A549 (cell line): ENCODE measurements at regions not wholly inside any gene's neighbourhood (a gene's known extent, or its start where the extent isn't known, plus 50 kb on each side); places are given as distances from the start of the nearest gene placed in this dataset.

ENCODE experiments used
- ATAC-seq, 2 experiments: fragments of 200-7000 bp in 1 of 2; fragments of >200 bp in 1 of 2; cut with Nextera tagmentation in 1 of 2; cut with Tn5 transposase in 1 of 2; 3 replicates each; pipeline versions ENCODE4 v1.8.0 to v1.9.1; 2018 to 2020; ENCODE audit warnings: mild to moderate bottlenecking in 1 of 2, moderate library complexity in 1 of 2
- CTCF ChIA-PET: fragments of 300-600 bp; sonication (Branson Sonifier 250); formaldehyde crosslinking; extraction: SDS; loops from one replicate; lab custom pipeline; 2021; ENCODE audit warnings: antibody characterized with exemption, inconsistent platforms; lab: Yijun Ruan, JAX
- POLR2A ChIA-PET: fragments of 350-600 bp; formaldehyde crosslinking; extraction: SDS; loops from one replicate; lab custom pipeline; 2021; ENCODE audit warnings: antibody characterized with exemption, inconsistent platforms; lab: Yijun Ruan, JAX
- DNase-seq, 2 experiments: peaks; one replicate each; pipeline versions ENCODE4 v3.0.0 to v3.0.0-alpha.2; 2011 to 2016; ENCODE audit warnings: low read depth in 1 of 2, low spot score in 1 of 2
- FAIRE-seq: peaks from 2 replicates; lab custom pipeline; 2011; peaks lifted over from hg19 to GRCh38; lab: Jason Lieb, UNC
- H3K27ac ChIP-seq, 2 experiments: fragments of >200 bp; sonication (Bioruptor Twin); formaldehyde crosslinking; 3 replicates each; pipeline ENCODE4 v1.5.1; 2016 to 2017
- H3K4me1 ChIP-seq: fragments of >200 bp; sonication (Bioruptor Twin); formaldehyde crosslinking; 3 replicates; pipeline ENCODE4 v1.6.1; 2016
- H3K4me2 ChIP-seq: fragments of >200 bp; sonication (Bioruptor Twin); formaldehyde crosslinking; 3 replicates; pipeline ENCODE4 v1.6.1; 2016
- H3K4me3 ChIP-seq: fragments of >200 bp; sonication (Bioruptor Twin); formaldehyde crosslinking; 3 replicates; pipeline ENCODE4 v1.5.1; 2016
- H3K9me3 ChIP-seq: fragments of >200 bp; sonication (Bioruptor Twin); formaldehyde crosslinking; 3 replicates; pipeline ENCODE4 v1.6.1; 2016
- CHD2 ChIP-seq: fragments of 150-350 bp; IDR thresholded peaks from 2 replicates; pipeline ENCODE4 v1.6.1; 2014; ENCODE audit warnings: low read length; ENCODE audit not compliant: partially characterized antibody
- CHD4 ChIP-seq: fragments of 200-600 bp; sonication (generic); IDR thresholded peaks from 2 replicates; pipeline ENCODE4 v1.6.1; 2016; ENCODE audit warnings: antibody characterized with exemption, mild to moderate bottlenecking, borderline replicate concordance
- CTCF ChIP-seq: fragments of >200 bp; sonication (Bioruptor Twin); formaldehyde crosslinking; IDR thresholded peaks from 3 replicates; pipeline ENCODE4 v1.5.1; 2016
- E2F6 ChIP-seq: IDR thresholded peaks from 2 replicates; pipeline ENCODE4 v1.6.1; 2012; ENCODE audit warnings: low read depth, borderline replicate concordance
- EP300 ChIP-seq, 2 experiments: fragments of >200 bp; sonication (Bioruptor Twin); formaldehyde crosslinking; IDR thresholded peaks; 2 replicates in 1 of 2; 3 replicates in 1 of 2; pipeline ENCODE4 v1.6.1; 2016 to 2017
- ESRRA ChIP-seq: fragments of 150-350 bp; IDR thresholded peaks from 2 replicates; pipeline ENCODE4 v1.6.1; 2014; ENCODE audit warnings: mild to moderate bottlenecking, low read length, borderline replicate concordance
- FOSL2 ChIP-seq, 2 experiments: fragments of 450-650 bp in 1 of 2; fragments of >200 bp in 1 of 2; sonication (Bioruptor Twin) in 1 of 2; formaldehyde crosslinking; IDR thresholded peaks; 2 replicates each; pipeline versions ENCODE4 v1.5.0 to v1.6.1; 2016 to 2020; ENCODE audit warnings: mild to moderate bottlenecking in 1 of 2, moderate library complexity in 1 of 2
- HDAC2 ChIP-seq: fragments of 200-600 bp; sonication (generic); IDR thresholded peaks from 2 replicates; pipeline ENCODE4 v1.6.1; 2016
- HES2 ChIP-seq: fragments of >200 bp; sonication (Bioruptor Twin); formaldehyde crosslinking; IDR thresholded peaks from 2 replicates; pipeline ENCODE4 v1.6.1; 2016
- HMGXB4 ChIP-seq: fragments of 250-450 bp; sonication (Bioruptor Pico); IDR thresholded peaks from 2 replicates; pipeline ENCODE4 v1.5.0; 2021; ENCODE audit warnings: mild to moderate bottlenecking, moderate library complexity, borderline replicate concordance
- KDM1A ChIP-seq: fragments of 200-600 bp; sonication (generic); IDR thresholded peaks from 2 replicates; pipeline ENCODE4 v1.6.1; 2016; ENCODE audit warnings: low read depth, mild to moderate bottlenecking
- KDM5A ChIP-seq: fragments of 200-600 bp; sonication (generic); IDR thresholded peaks from 2 replicates; pipeline ENCODE4 v1.6.1; 2016; ENCODE audit warnings: antibody characterized with exemption, mild to moderate bottlenecking
- MAFK ChIP-seq: fragments of 450-650 bp; IDR thresholded peaks from 2 replicates; pipeline ENCODE4 v1.6.1; 2014; ENCODE audit not compliant: partially characterized antibody
- MAX ChIP-seq: IDR thresholded peaks from 2 replicates; pipeline ENCODE4 v1.6.1; 2012
- MAZ ChIP-seq: fragments of 150-350 bp; IDR thresholded peaks from 2 replicates; pipeline ENCODE4 v1.6.1; 2014; ENCODE audit warnings: antibody characterized with exemption, low read depth, low read length, borderline replicate concordance
- MYC ChIP-seq: IDR thresholded peaks from 2 replicates; pipeline ENCODE4 v1.6.1; 2012; ENCODE audit warnings: mild to moderate bottlenecking, inconsistent platforms, low read length, improper control_type of control experiment, borderline replicate concordance
- NPAS2 ChIP-seq: fragments of 250-450 bp; sonication (Bioruptor Pico); IDR thresholded peaks from 2 replicates; pipeline ENCODE4 v1.8.0; 2022; ENCODE audit warnings: mild to moderate bottlenecking, moderate library complexity, borderline replicate concordance
- PBX3 ChIP-seq: IDR thresholded peaks from 2 replicates; pipeline ENCODE4 v1.6.1; 2012
- RAD21 ChIP-seq, 2 experiments: fragments of >200 bp in 1 of 2; sonication (Bioruptor Twin) in 1 of 2; formaldehyde crosslinking in 1 of 2; IDR thresholded peaks in 1 of 2; conservative IDR thresholded peaks in 1 of 2; 2 replicates in 1 of 2; 3 replicates in 1 of 2; pipeline ENCODE4 v1.6.1; 2012 to 2018; ENCODE audit warnings: inconsistent platforms in 1 of 2
- RNF2 ChIP-seq: fragments of 200-600 bp; sonication (generic); IDR thresholded peaks from 2 replicates; pipeline ENCODE4 v1.6.1; 2016; ENCODE audit warnings: low read depth, mild to moderate bottlenecking, antibody characterized with exemption, moderate library complexity, borderline replicate concordance
- SREBF2 ChIP-seq: fragments of 450-650 bp; IDR thresholded peaks from 2 replicates; pipeline ENCODE4 v1.6.1; 2014; ENCODE audit warnings: mild to moderate bottlenecking, moderate library complexity
- TP53 ChIP-seq: fragments of 250-450 bp; sonication (Bioruptor Pico); IDR thresholded peaks from 2 replicates; pipeline ENCODE4 v1.5.0; 2021; ENCODE audit warnings: mild to moderate bottlenecking, moderate library complexity
- ZFP36 ChIP-seq: fragments of 450-650 bp; IDR thresholded peaks from 2 replicates; pipeline ENCODE4 v1.6.1; 2014; ENCODE audit warnings: borderline replicate concordance; ENCODE audit not compliant: partially characterized antibody
- WGBS: methylation state at CpG from one replicate; pipeline ENCODE4 v1.1.6; 2017; ENCODE audit errors: missing lambda C conversion rate; 5-methylcytosine and 5-hydroxymethylcytosine counted together

- Histone ChIP-seq H3K27ac (no peak overlapping the region), H3K9me3 (no peaks in the 10 kb centered on the region), H3K4me2 (no peak overlapping the region), H3K4me1 (no peaks in the 10 kb centered on the region), H3K4me3 (no peak overlapping the region)
- DNase-seq, result no peak
- no peak for ATAC-seq
- ChIA-PET POLR2A (no interaction called here), CTCF (no interaction called here)
- no peak for FAIRE-seq
- TF ChIP-seq CHD4, result no peak
- TF ChIP-seq ESRRA, result no peak
- TF ChIP-seq MAZ, result no peak
- TF ChIP-seq MAX, result no peak
- TF ChIP-seq MYC, result no peak
- peak; percentile 89 for TF ChIP-seq MAFK
- WGBS, result 60% methylated on average over 3 of the region's 3 CpGs
Observed at GRCh38 chr6:145036848-145037567, 698.3 kb downstream of the EPM2A start.

GRCh38 chr6:145042559-145042958 lies 692.8 kb downstream of the EPM2A start:
- TF ChIP-seq CTCF (0 out of 3 replicates have a peak, but pooled peaks have one; percentile 14), TP53 (no peak), HDAC2 (no peak), EP300 (IDR thresholded peaks at IDR 0.05) (no peak)
- H3K4me1 ChIP-seq, result no peaks in the 10 kb centered on the region
- H3K4me2 ChIP-seq, result no peak overlapping the region
- no peak overlapping the region for H3K4me3 ChIP-seq
- no peaks in the 10 kb centered on the region for H3K9me3 ChIP-seq
- POLR2A ChIA-PET, result no interaction called here
- DNase-seq (peak in 1 of 2 experiments; percentile 3), ATAC-seq (peak in 1 of 2 experiments; percentile 66; a peak in 2 of 6 replicates), FAIRE-seq (no peak)
- 67% methylated on average over 5 of the region's 5 CpGs for WGBS
- CTCF ChIA-PET, result no interaction called here
- H3K27ac ChIP-seq, result no peak overlapping the region

GRCh38 chr6:145043926-145044500 lies 691.3 kb downstream of the EPM2A start:
- 56% methylated on average over 5 of the region's 5 CpGs for WGBS
- CTCF ChIA-PET, result interaction anchor here (1.5 kb wide), 1 partner anchor 16 kb away, joined by 4 read pairs; no protein-coding TSS in a partner anchor
- Histone ChIP-seq H3K4me3 (no peak overlapping the region), H3K9me3 (no peaks in the 10 kb centered on the region), H3K27ac (no peak overlapping the region), H3K4me2 (no peak overlapping the region), H3K4me1 (no peaks in the 10 kb centered on the region)
- DNase-seq (no peak), ATAC-seq (no peak), FAIRE-seq (no peak)
- POLR2A ChIA-PET, result no interaction called here
- TF ChIP-seq SREBF2 (no peak), RAD21 (conservative IDR thresholded peaks at IDR 0.05 in 1 of 2, IDR thresholded peaks at IDR 0.05 in 1 of 2) (no peak), KDM5A (no peak), CTCF (no peak), HES2 (no peak), FOSL2 (IDR thresholded peaks at IDR 0.05) (no peak), FOSL2 (CRISPR knock-in tag; IDR thresholded peaks at IDR 0.05) (no peak), HMGXB4 (CRISPR knock-in tag) (no peak), KDM1A (no peak), CHD2 (no peak), ZFP36 (no peak), MAFK (no peak), NPAS2 (CRISPR knock-in tag) (no peak), CHD4 (no peak), E2F6 (no peak), PBX3 (no peak), RNF2 (no peak)
